H1 (cell line): ENCODE measurements at regions not wholly inside any gene's neighbourhood (a gene's known extent, or its start where the extent isn't known, plus 50 kb on each side); places are given as distances from the start of the nearest gene placed in this dataset.

Source experiments
- CTCF ChIP-seq, 3 experiments: IDR thresholded peaks; 1 replicate in 2 of 3; 2 replicates in 1 of 3; pipeline versions ENCODE4 v1.5.1 to v1.6.1; 2011; ENCODE audit warnings: low read length in 3 of 3, mild to moderate bottlenecking in 3 of 3, inconsistent platforms in 2 of 3, low read depth in 1 of 3, moderate library complexity in 1 of 3; ENCODE audit not compliant: insufficient read depth in 1 of 3; ENCODE audit errors: control extremely low read depth in 1 of 3
- MAFK ChIP-seq: IDR thresholded peaks from 2 replicates; pipeline ENCODE4 v1.6.1; 2012; ENCODE audit warnings: low read depth, mild to moderate bottlenecking, improper control_type of control experiment, low read length

GRCh38 chr5:56291661-56292374, 58.7 kb upstream of the ANKRD55 start:
- TF ChIP-seq CTCF (IDR thresholded peaks at IDR 0.05; ENCODE audit: control extremely low read depth in 1 of 3, insufficient read depth in 1 of 3, low read depth in 1 of 3, low read length in 3 of 3), result no peak
- TF ChIP-seq MAFK, result no peak
